Activated naive CD4-positive, alpha-beta T cell treated with anti-CD3 and anti-CD28 coated beads, Interleukin-2, amount 10 ng/mL, durations not matched to agents 7 days and 5 days (primary cell): ENCODE measurements at regions not wholly inside any gene's neighbourhood (a gene's known extent, or its start where the extent isn't known, plus 50 kb on each side); places are given as distances from the start of the nearest gene placed in this dataset.
"Not testable (repeated sequence)": the region's sequence is repeated elsewhere in the genome, so short reads cannot be mapped to it uniquely, and the experiment has no call there.

Source experiments
- CTCF ChIA-PET: fragments of 350-600 bp; sonication (Branson Sonifier 250); formaldehyde crosslinking; loops from one replicate; lab custom pipeline; 2021; ENCODE audit warnings: antibody characterized with exemption; lab: Charles Lee
- DNase-seq: peaks from one replicate; pipeline ENCODE4 v3.0.0-alpha.2; 2020
- H3K27ac Mint-ChIP-seq: one replicate; pipeline ENCODE4 v1.8.0; 2021; ENCODE audit warnings: mild to moderate bottlenecking, moderate library complexity, mixed read lengths
- H3K27me3 Mint-ChIP-seq: one replicate; pipeline ENCODE4 v1.8.0; 2021; ENCODE audit warnings: mild to moderate bottlenecking, mixed read lengths
- H3K36me3 Mint-ChIP-seq: one replicate; pipeline ENCODE4 v1.8.0; 2021; ENCODE audit warnings: mixed read lengths
- H3K4me1 Mint-ChIP-seq: one replicate; pipeline ENCODE4 v1.8.0; 2021; ENCODE audit warnings: mixed read lengths
- H3K4me3 Mint-ChIP-seq: one replicate; pipeline ENCODE4 v1.8.0; 2021; ENCODE audit warnings: mild to moderate bottlenecking, moderate library complexity, mixed read lengths
- H3K9me3 Mint-ChIP-seq: one replicate; pipeline ENCODE4 v1.8.0; 2021; ENCODE audit warnings: mixed read lengths

- H3K27ac Mint-ChIP-seq, DNase-seq, H3K4me1 Mint-ChIP-seq, CTCF ChIA-PET, H3K4me3 Mint-ChIP-seq, H3K9me3 Mint-ChIP-seq, H3K36me3 Mint-ChIP-seq: not testable (repeated sequence)
- peaks cover 11% of the 10 kb centered on the region for H3K27me3 Mint-ChIP-seq
Observed at GRCh38 chr1:144140243-144140642, 168.5 kb upstream of the FAM72C start.

- H3K4me1 Mint-ChIP-seq, H3K4me3 Mint-ChIP-seq, H3K27ac Mint-ChIP-seq, CTCF ChIA-PET, H3K9me3 Mint-ChIP-seq, H3K27me3 Mint-ChIP-seq, H3K36me3 Mint-ChIP-seq: not testable (repeated sequence)
- peak; percentile 11 for DNase-seq
Observed at GRCh38 chr1:144105006-144105405, 133.2 kb upstream of the FAM72C start.

GRCh38 chr1:144104000-144104677 is 132.4 kb upstream of the FAM72C start:
- CTCF ChIA-PET, H3K36me3 Mint-ChIP-seq, H3K27ac Mint-ChIP-seq, H3K27me3 Mint-ChIP-seq, H3K4me3 Mint-ChIP-seq, H3K4me1 Mint-ChIP-seq, H3K9me3 Mint-ChIP-seq: not testable (repeated sequence)
- peak; percentile 40 for DNase-seq

- peak; percentile 33 for DNase-seq
- CTCF ChIA-PET, H3K27ac Mint-ChIP-seq, H3K36me3 Mint-ChIP-seq, H3K4me3 Mint-ChIP-seq, H3K9me3 Mint-ChIP-seq, H3K4me1 Mint-ChIP-seq, H3K27me3 Mint-ChIP-seq: not testable (repeated sequence)
Observed at GRCh38 chr1:144103156-144103880, 131.5 kb upstream of the FAM72C start.

- H3K27ac Mint-ChIP-seq, H3K4me3 Mint-ChIP-seq, H3K9me3 Mint-ChIP-seq, H3K27me3 Mint-ChIP-seq, CTCF ChIA-PET, H3K4me1 Mint-ChIP-seq, H3K36me3 Mint-ChIP-seq: not testable (repeated sequence)
- peak; percentile 22 for DNase-seq
Observed at GRCh38 chr1:144102046-144102745, 130.4 kb upstream of the FAM72C start.

GRCh38 chr1:144101397-144102045 is 129.7 kb upstream of the FAM72C start:
- H3K4me3 Mint-ChIP-seq, result no peak overlapping the region
- no peak overlapping the region for H3K27ac Mint-ChIP-seq
- H3K36me3 Mint-ChIP-seq, result peaks cover 1% of the 10 kb centered on the region
- no peaks in the 10 kb centered on the region for H3K4me1 Mint-ChIP-seq
- H3K9me3 Mint-ChIP-seq, result peaks cover 6% of the 10 kb centered on the region
- CTCF ChIA-PET, result no interaction called here
- no peaks in the 10 kb centered on the region for H3K27me3 Mint-ChIP-seq
- peak; percentile 23 for DNase-seq

- CTCF ChIA-PET, H3K36me3 Mint-ChIP-seq, H3K4me1 Mint-ChIP-seq, H3K9me3 Mint-ChIP-seq, H3K27me3 Mint-ChIP-seq: not testable (repeated sequence)
- Mint-ChIP-seq H3K27ac (peak overlapping the region; percentile 37), H3K4me3 (peak overlapping the region; percentile 57)
- DNase-seq, result peak; percentile 41
Observed at GRCh38 chr1:144077167-144077841, 105.5 kb upstream of the FAM72C start.

- not testable (repeated sequence) for H3K4me1 Mint-ChIP-seq, H3K27ac Mint-ChIP-seq, H3K36me3 Mint-ChIP-seq
Observed at GRCh38 chr1:144076646-144077045, 104.9 kb upstream of the FAM72C start.

GRCh38 chr1:144070394-144071053 is 98.7 kb upstream of the FAM72C start:
- H3K27me3 Mint-ChIP-seq, CTCF ChIA-PET: not testable (repeated sequence)

More at GRCh38 chr1:144076646-144077045, 104.9 kb upstream of the FAM72C start:
- H3K9me3 Mint-ChIP-seq, H3K4me3 Mint-ChIP-seq, CTCF ChIA-PET, H3K27me3 Mint-ChIP-seq: not testable (repeated sequence)
- DNase-seq, result peak; percentile 19

GRCh38 chr1:144067042-144067441 is 95.3 kb upstream of the FAM72C start:
- H3K36me3 Mint-ChIP-seq, H3K4me1 Mint-ChIP-seq, DNase-seq: not testable (repeated sequence)

More at GRCh38 chr1:144070394-144071053, 98.7 kb upstream of the FAM72C start:
- H3K4me1 Mint-ChIP-seq, H3K27ac Mint-ChIP-seq, DNase-seq, H3K36me3 Mint-ChIP-seq, H3K4me3 Mint-ChIP-seq, H3K9me3 Mint-ChIP-seq: not testable (repeated sequence)

GRCh38 chr1:144066071-144066813 is 94.5 kb upstream of the FAM72C start:
- CTCF ChIA-PET, H3K4me3 Mint-ChIP-seq, H3K36me3 Mint-ChIP-seq, H3K27ac Mint-ChIP-seq, H3K9me3 Mint-ChIP-seq, DNase-seq, H3K4me1 Mint-ChIP-seq, H3K27me3 Mint-ChIP-seq: not testable (repeated sequence)

More at GRCh38 chr1:144067042-144067441, 95.3 kb upstream of the FAM72C start:
- H3K27ac Mint-ChIP-seq, H3K27me3 Mint-ChIP-seq, H3K4me3 Mint-ChIP-seq, H3K9me3 Mint-ChIP-seq, CTCF ChIA-PET: not testable (repeated sequence)

- H3K4me1 Mint-ChIP-seq, H3K27me3 Mint-ChIP-seq, H3K4me3 Mint-ChIP-seq, H3K9me3 Mint-ChIP-seq, DNase-seq, H3K36me3 Mint-ChIP-seq, H3K27ac Mint-ChIP-seq, CTCF ChIA-PET: not testable (repeated sequence)
Observed at GRCh38 chr1:144065299-144066060, 93.7 kb upstream of the FAM72C start.

- H3K4me3 Mint-ChIP-seq, CTCF ChIA-PET, DNase-seq, H3K36me3 Mint-ChIP-seq, H3K27ac Mint-ChIP-seq, H3K4me1 Mint-ChIP-seq, H3K9me3 Mint-ChIP-seq, H3K27me3 Mint-ChIP-seq: not testable (repeated sequence)
Observed at GRCh38 chr1:144049365-144049764, 77.6 kb upstream of the FAM72C start.
